Fibroblast of lung (primary cell): ENCODE measurements at regions not wholly inside any gene's neighbourhood (a gene's known extent, or its start where the extent isn't known, plus 50 kb on each side); places are given as distances from the start of the nearest gene placed in this dataset.

Experiments
- DNase-seq, 2 donors: peaks; one replicate each; pipeline versions ENCODE4 v3.0.0 to v3.0.0-alpha.2; 2010; ENCODE audit warnings: low read depth in 2 of 2
- H2AFZ ChIP-seq: 2 replicates; pipeline ENCODE4 v1.5.1; 2012; ENCODE audit warnings: low read length, control low read depth, inconsistent platforms
- H3K27ac ChIP-seq: 2 replicates; pipeline ENCODE4 v1.5.1; 2011; ENCODE audit warnings: low read length, control low read depth; ENCODE audit not compliant: insufficient read depth
- H3K27me3 ChIP-seq: 2 replicates; pipeline ENCODE4 v1.5.1; 2011; ENCODE audit warnings: mild to moderate bottlenecking, low read length; ENCODE audit not compliant: control insufficient read depth, insufficient read depth
- H3K36me3 ChIP-seq: 2 replicates; pipeline ENCODE4 v1.5.1; 2011; ENCODE audit warnings: low read length; ENCODE audit not compliant: control insufficient read depth, insufficient read depth
- H3K4me1 ChIP-seq: 2 replicates; pipeline ENCODE4 v1.5.1; 2011; ENCODE audit warnings: low read length; ENCODE audit not compliant: control insufficient read depth, insufficient read depth; ENCODE audit errors: extremely low read depth
- H3K4me2 ChIP-seq: 2 replicates; pipeline ENCODE4 v1.5.1; 2011; ENCODE audit warnings: low read length, control low read depth; ENCODE audit not compliant: insufficient read depth; ENCODE audit errors: extremely low read depth
- H3K4me3 ChIP-seq, 4 experiments: fragments of 200-600 bp in 1 of 4; sonication (generic) in 1 of 4; replicated peaks in 1 of 4; 2 replicates each; pipeline ENCODE4 v1.5.1; 2011 to 2016; ENCODE audit warnings: low read length in 4 of 4, low read depth in 3 of 4, mild to moderate bottlenecking in 3 of 4, control low read depth in 2 of 4, inconsistent platforms in 1 of 4, mixed read lengths in 1 of 4; ENCODE audit not compliant: insufficient read depth in 1 of 4; ENCODE audit errors: control extremely low read depth in 1 of 4
- H3K79me2 ChIP-seq: 2 replicates; pipeline ENCODE4 v1.5.1; 2012; ENCODE audit warnings: mild to moderate bottlenecking, low read length, inconsistent platforms; ENCODE audit not compliant: control insufficient read depth, insufficient read depth
- H3K9ac ChIP-seq: 2 replicates; pipeline ENCODE4 v1.5.1; 2011; ENCODE audit warnings: mild to moderate bottlenecking, low read length, control low read depth; ENCODE audit not compliant: insufficient read depth
- H3K9me3 ChIP-seq: 2 replicates; pipeline ENCODE4 v1.5.1; 2012; ENCODE audit warnings: low read depth, low read length; ENCODE audit not compliant: control insufficient read depth, insufficient read depth
- H4K20me1 ChIP-seq: 2 replicates; pipeline ENCODE4 v1.5.1; 2011; ENCODE audit warnings: low read length; ENCODE audit not compliant: control insufficient read depth, insufficient read depth; ENCODE audit errors: extremely low read depth
- CTCF ChIP-seq, 2 donors: IDR thresholded peaks in 1 of 2; conservative IDR thresholded peaks in 1 of 2; 1 replicate in 1 of 2; 2 replicates in 1 of 2; pipeline ENCODE4 v1.5.1; 2011 to 2012; ENCODE audit warnings: low read length in 2 of 2, control low read depth in 1 of 2, inconsistent platforms in 1 of 2, low read depth in 1 of 2, mild to moderate bottlenecking in 1 of 2
- EZH2 ChIP-seq: IDR thresholded peaks from 2 replicates; pipeline ENCODE4 v1.5.1; 2012; ENCODE audit warnings: low read length, control low read depth, mild to moderate bottlenecking; ENCODE audit errors: missing control alignments

- Histone ChIP-seq H3K36me3 (no peaks in the 10 kb centered on the region), H2AFZ (no peak overlapping the region), H3K4me1 (no peaks in the 10 kb centered on the region), H3K79me2 (no peaks in the 10 kb centered on the region), H3K27me3 (peaks cover 5% of the 10 kb centered on the region), H3K9me3 (no peaks in the 10 kb centered on the region), H3K4me2 (no peak overlapping the region), H4K20me1 (no peaks in the 10 kb centered on the region), H3K27ac (no peak overlapping the region), H3K9ac (no peak overlapping the region), H3K4me3 (no peak overlapping the region)
- TF ChIP-seq CTCF (conservative IDR thresholded peaks at IDR 0.05 in 1 of 2, IDR thresholded peaks at IDR 0.05 in 1 of 2; ENCODE audit: low read depth in 1 of 2, low read length in 2 of 2) (no peak), EZH2 (no peak)
- no peak for DNase-seq
Measured at GRCh38 chr3:72088486-72089025, 303.6 kb upstream of the PROK2 start.

- Histone ChIP-seq H4K20me1 (no peaks in the 10 kb centered on the region), H3K27ac (no peak overlapping the region), H2AFZ (no peak overlapping the region), H3K4me2 (no peak overlapping the region), H3K79me2 (no peaks in the 10 kb centered on the region), H3K4me1 (no peaks in the 10 kb centered on the region), H3K4me3 (no peak overlapping the region), H3K9me3 (no peaks in the 10 kb centered on the region), H3K36me3 (no peaks in the 10 kb centered on the region), H3K27me3 (peaks cover 4% of the 10 kb centered on the region), H3K9ac (no peak overlapping the region)
- DNase-seq = no peak
- no peak for TF ChIP-seq CTCF (conservative IDR thresholded peaks at IDR 0.05 in 1 of 2, IDR thresholded peaks at IDR 0.05 in 1 of 2; ENCODE audit: low read depth in 1 of 2, low read length in 2 of 2)
- TF ChIP-seq EZH2 = no peak
Measured at GRCh38 chr3:72087420-72087819, 302.5 kb upstream of the PROK2 start.

GRCh38 chr3:72086743-72087087 is 301.8 kb upstream of the PROK2 start:
- no peaks in the 10 kb centered on the region for H4K20me1 ChIP-seq
- H3K9ac ChIP-seq = no peak overlapping the region
- DNase-seq = no peak
- no peaks in the 10 kb centered on the region for H3K79me2 ChIP-seq
- no peaks in the 10 kb centered on the region for H3K36me3 ChIP-seq
- no peak overlapping the region for H3K4me2 ChIP-seq
- H3K27me3 ChIP-seq = peaks cover 4% of the 10 kb centered on the region
- H3K4me3 ChIP-seq = no peak overlapping the region
- H3K9me3 ChIP-seq = no peaks in the 10 kb centered on the region
- H3K27ac ChIP-seq = no peak overlapping the region
- H2AFZ ChIP-seq = no peak overlapping the region
- H3K4me1 ChIP-seq = no peaks in the 10 kb centered on the region
- no peak for TF ChIP-seq CTCF (conservative IDR thresholded peaks at IDR 0.05 in 1 of 2, IDR thresholded peaks at IDR 0.05 in 1 of 2; ENCODE audit: low read depth in 1 of 2, low read length in 2 of 2)
- TF ChIP-seq EZH2 = no peak
